ENCODE measurements at regions not wholly inside any gene's neighbourhood (a gene's known extent, or its start where the extent isn't known, plus 50 kb on each side); places are given as distances from the start of the nearest gene placed in this dataset.
A peak's percentile ranks its signal among the peaks of the same experiment; 100 is the strongest.
"Not testable (repeated sequence)": the region's sequence is repeated elsewhere in the genome, so short reads cannot be mapped to it uniquely, and the experiment has no call there.

- peak in 1 of 2 donors; percentile 21 for DNase-seq
- H3K4me1 ChIP-seq = no peaks in the 10 kb centered on the region
Observed at GRCh38 chr13:50766013-50766412, 77.5 kb downstream of the DLEU7 start.

GRCh38 chr13:50766695-50767094 is 76.8 kb downstream of the DLEU7 start:
- whole genome bisulfite sequencing, 2 donors = 73 to 79% methylated on average over 3 of the region's 3 CpGs
- DNase-seq = no peak
- no peak for TF ChIP-seq CTCF (IDR thresholded peaks at IDR 0.05)
- Histone ChIP-seq H3K9me3 (no peaks in the 10 kb centered on the region), H3K36me3 (no peaks in the 10 kb centered on the region), H3K4me1 (no peaks in the 10 kb centered on the region), H3K27ac (no peak overlapping the region), H3K27me3 (no peaks in the 10 kb centered on the region), H3K4me3 (no peak overlapping the region)
- no peak for ATAC-seq (ENCODE audit: low FRiP score in 2 of 2)

More at GRCh38 chr13:50766013-50766412, 77.5 kb downstream of the DLEU7 start:
- H3K27ac ChIP-seq = no peak overlapping the region
- H3K9me3 ChIP-seq = no peaks in the 10 kb centered on the region
- no peak for ATAC-seq (ENCODE audit: low FRiP score in 2 of 2)
- TF ChIP-seq EP300 (IDR thresholded peaks at IDR 0.05) = no peak
- no peak for TF ChIP-seq CTCF (IDR thresholded peaks at IDR 0.05)
- no peak for TF ChIP-seq POLR2AphosphoS5 (IDR thresholded peaks at IDR 0.05)
- TF ChIP-seq POLR2A (IDR thresholded peaks at IDR 0.05) = no peak
- H3K36me3 ChIP-seq = no peaks in the 10 kb centered on the region
- no peaks in the 10 kb centered on the region for H3K27me3 ChIP-seq
- WGBS, 2 donors = 87 to 90% methylated on average over 6 of the region's 6 CpGs
- H3K4me3 ChIP-seq = no peak overlapping the region

- H3K4me1 ChIP-seq; H3K27me3 ChIP-seq; ATAC-seq (ENCODE audit: low FRiP score in 2 of 2); H3K9me3 ChIP-seq; H3K4me3 ChIP-seq; DNase-seq; H3K36me3 ChIP-seq; H3K27ac ChIP-seq: not testable (repeated sequence)
- WGBS, 2 donors = 93% methylated on average over 9 of the region's 9 CpGs
Observed at GRCh38 chr13:50772881-50773280, 70.6 kb downstream of the DLEU7 start.

Small RNAs in the stretch of these regions (small RNA-seq; reads per million reads assigned to genes)
- gene RF02109 (0 reads per million in 4 donors), gene RF02110 (0 reads per million in 4 donors)
